K562 (cell line): ENCODE measurements at regions not wholly inside any gene's neighbourhood (a gene's known extent, or its start where the extent isn't known, plus 50 kb on each side); places are given as distances from the start of the nearest gene placed in this dataset.

Experiments used
- CTCF ChIP-seq, 3 experiments: IDR thresholded peaks in 2 of 3; conservative IDR thresholded peaks in 1 of 3; 2 replicates each; pipeline ENCODE4 v1.5.1; 2011 to 2012; ENCODE audit warnings: low read length in 3 of 3, mild to moderate bottlenecking in 3 of 3, control low read depth in 2 of 3, improper control_type of control experiment in 1 of 3, inconsistent platforms in 1 of 3, low read depth in 1 of 3, mixed read lengths in 1 of 3, moderate library complexity in 1 of 3; ENCODE audit not compliant: insufficient read depth in 2 of 3
- ZNF274 ChIP-seq: IDR thresholded peaks from 2 replicates; pipeline ENCODE4 v1.6.1; 2011; ENCODE audit warnings: low read depth, mild to moderate bottlenecking, low read length, moderate library complexity, borderline replicate concordance

- TF ChIP-seq CTCF (IDR thresholded peaks at IDR 0.05 in 2 of 3, conservative IDR thresholded peaks at IDR 0.05 in 1 of 3; ENCODE audit: insufficient read depth in 2 of 3, low read depth in 1 of 3, low read length in 3 of 3) (no peak), ZNF274 (no peak)
Measured at GRCh38 chr6:105745464-105746129, 340.5 kb upstream of the PRDM1 start.
